ENCODE measurements at regions not wholly inside any gene's neighbourhood (a gene's known extent, or its start where the extent isn't known, plus 50 kb on each side); places are given as distances from the start of the nearest gene placed in this dataset.
"Not testable (repeated sequence)": the region's sequence is repeated elsewhere in the genome, so short reads cannot be mapped to it uniquely, and the experiment has no call there.

DNA sequence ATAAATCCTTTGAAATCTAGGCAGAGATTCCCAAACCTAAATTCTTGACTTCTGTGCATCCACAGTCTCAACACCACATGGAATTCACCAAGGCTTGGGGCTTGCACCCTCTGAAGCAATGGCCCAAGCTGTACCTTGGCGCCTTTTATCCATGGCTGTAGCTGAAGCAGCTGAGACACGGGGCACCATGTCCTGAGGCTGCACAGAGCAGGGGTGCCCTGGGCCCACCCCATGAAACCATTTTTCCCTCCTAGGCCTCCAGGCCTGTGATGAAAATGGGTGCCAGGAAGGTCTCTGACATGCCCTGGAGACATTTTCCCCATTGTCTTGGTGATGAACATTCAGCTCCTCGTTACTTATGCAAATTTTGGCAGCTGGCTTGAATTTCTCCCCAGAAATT, 158.6 kb upstream of the NUDT12 start:
- no peak for DNase-seq

GRCh38 chr5:103718108-103718507, 155.5 kb upstream of the NUDT12 start:
- no peak for DNase-seq

DNA sequence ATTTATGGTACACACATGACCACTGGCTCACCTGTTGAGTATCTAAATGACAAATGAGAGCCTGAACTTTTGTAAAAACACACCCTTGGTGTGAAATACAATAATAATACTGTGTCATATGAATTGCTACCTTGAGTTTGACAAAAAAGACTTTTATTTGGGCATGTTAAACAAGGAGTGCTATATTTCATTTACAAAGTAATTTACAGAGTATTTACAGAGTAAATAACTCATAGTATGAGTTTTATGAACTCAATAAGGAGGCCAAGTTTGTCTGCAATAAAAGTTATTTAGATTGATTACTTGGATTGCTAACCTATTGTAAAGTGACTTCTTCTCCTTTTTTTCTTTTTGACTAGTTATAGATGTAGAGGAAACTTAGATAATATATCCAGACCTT, 146.0 kb upstream of the NUDT12 start:
- no peak for DNase-seq

GRCh38 chr5:103706939-103707682, 144.5 kb upstream of the NUDT12 start:
- no peak for DNase-seq

- DNase-seq = no peak
These were observed 141.0 kb upstream of the NUDT12 start for GRCh38 chr5:103703617-103704016.

- no peak for DNase-seq
These were observed 130.9 kb upstream of the NUDT12 start for GRCh38 chr5:103693517-103693916.

GRCh38 chr5:103690676-103691075, 128.1 kb upstream of the NUDT12 start:
- no peak for DNase-seq

- DNase-seq = no peak
These were observed 117.3 kb upstream of the NUDT12 start for GRCh38 chr5:103679873-103680272.

DNA sequence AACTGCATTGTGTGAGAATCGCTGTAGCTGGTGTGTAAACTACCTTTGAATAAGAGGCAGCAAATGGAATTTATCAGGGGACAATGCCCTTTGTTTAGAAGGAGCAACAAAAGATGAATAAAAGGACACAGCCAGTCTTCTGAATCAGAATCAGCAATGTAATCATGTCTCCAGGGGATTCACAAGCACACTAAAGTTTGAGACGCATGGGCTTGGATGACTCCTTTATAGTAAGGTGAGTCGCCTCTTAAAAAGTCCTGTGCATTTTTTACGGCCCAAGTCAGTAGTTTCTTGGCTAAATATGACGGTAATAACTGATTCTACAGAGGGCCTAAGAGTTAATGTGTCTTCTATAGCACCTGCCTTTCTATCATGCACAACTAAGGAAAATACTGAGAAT, 113.6 kb upstream of the NUDT12 start:
- not testable (repeated sequence) for DNase-seq

- no peak for DNase-seq
These were observed 112.2 kb upstream of the NUDT12 start for GRCh38 chr5:103674739-103675138.

- DNase-seq = no peak
These were observed 111.7 kb upstream of the NUDT12 start for GRCh38 chr5:103674251-103674650.

GRCh38 chr5:103669615-103670014, 107.0 kb upstream of the NUDT12 start:
- DNase-seq = no peak

DNA sequence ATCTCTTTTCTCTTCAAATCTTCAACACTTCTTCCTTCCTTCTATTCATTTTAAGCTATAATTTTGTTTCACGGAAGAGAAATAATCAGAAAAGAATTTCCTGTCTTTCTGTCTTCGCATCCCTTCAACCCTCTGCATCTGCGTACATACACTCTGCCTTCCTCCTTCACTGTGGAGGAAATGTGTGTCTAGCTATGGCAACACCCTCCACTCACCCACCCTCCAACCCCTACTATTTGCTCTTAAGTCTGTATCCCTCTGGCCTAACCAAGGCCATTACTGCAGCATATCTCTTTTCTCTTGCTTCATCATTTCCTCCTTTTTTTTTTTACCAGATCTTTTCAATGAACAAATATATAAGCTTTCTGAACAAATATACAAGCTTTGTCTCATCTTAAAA, 105.7 kb upstream of the NUDT12 start:
- no peak for DNase-seq

DNA sequence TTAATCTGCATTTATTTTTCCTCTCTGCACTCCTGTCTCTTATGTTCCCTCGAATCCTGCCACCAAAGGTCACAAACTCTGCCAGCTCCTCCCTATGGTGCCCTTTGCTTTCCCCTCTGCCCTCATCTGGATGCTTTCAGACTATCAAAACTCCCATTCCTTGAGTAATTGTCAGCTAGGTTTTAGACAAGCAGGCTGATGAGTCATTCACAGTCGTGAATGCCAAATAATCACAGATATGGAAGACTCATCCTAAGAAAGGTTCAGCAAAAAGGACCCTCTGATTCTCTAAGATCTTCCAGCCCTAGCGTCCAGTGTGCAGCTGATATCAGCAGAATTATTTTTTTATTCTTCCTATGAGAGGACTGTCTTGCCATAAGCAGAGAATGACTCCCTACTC, 104.5 kb upstream of the NUDT12 start:
- DNase-seq = no peak

GRCh38 chr5:103657301-103657700, 94.7 kb upstream of the NUDT12 start:
- DNase-seq = no peak

GRCh38 chr5:103648086-103648485, 85.5 kb upstream of the NUDT12 start:
- DNase-seq = no peak

DNA sequence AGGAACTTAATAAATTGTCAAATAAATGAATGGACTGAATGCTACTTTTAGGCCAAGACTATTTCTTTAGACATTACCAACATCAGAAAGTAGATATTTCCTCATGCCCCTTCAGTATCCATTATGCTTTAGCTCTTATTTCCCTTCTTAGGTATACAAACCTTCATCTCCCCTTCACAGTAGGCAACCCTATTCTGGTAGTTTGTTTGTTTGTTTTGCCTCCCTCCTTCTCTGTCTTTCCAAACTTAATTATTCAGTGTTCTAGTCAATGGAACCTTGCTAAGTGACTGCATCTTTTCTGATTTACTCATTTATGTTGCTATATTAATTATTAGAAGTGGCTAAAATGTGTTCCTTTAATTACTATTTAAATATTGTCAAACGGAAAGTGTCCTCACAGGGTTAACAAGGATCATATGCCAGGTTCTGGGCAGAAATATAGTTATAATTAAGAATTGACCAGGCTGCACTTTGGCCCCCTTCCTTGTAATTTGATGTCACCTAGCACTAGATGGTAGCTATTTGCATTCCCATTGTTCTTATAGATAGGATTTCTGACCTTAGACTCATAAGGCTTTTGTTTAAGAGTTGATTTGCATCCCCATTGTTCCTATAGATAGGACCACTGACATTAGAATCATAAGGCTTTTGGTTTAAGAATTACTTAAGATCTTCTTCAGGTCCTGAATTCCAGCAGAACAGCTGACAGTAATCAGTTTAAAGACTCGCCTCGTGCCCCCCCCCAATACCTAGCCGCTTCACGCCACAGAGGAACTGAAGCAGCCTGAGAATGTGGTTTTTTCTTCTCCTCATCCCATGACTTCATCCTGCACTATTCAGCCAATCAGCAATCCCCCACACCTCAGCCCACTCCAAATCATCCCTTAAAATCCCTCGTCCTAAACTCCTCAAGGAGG, 84.4 kb upstream of the NUDT12 start:
- DNase-seq = no peak

DNA sequence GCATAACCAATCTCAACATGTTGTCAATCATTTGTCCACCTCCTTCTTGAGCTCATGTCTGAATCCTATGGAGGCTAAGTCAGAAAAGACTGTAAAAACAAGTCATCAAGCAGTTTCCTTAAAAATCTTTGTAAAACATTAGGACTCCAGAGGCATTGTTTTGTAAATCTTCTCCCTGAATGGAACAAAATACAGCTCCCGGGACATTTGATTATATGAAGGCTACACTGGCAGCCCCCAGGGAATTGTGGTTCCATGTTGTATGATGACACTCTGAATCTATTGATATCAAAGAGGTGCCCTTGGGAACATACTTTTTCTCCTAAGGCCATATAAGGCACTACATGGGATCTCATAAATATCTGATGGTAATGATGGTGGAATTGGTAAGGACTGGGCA, 83.2 kb upstream of the NUDT12 start:
- no peak for DNase-seq

- no peak for DNase-seq
These were observed 76.4 kb upstream of the NUDT12 start for GRCh38 chr5:103638979-103639378.

DNA sequence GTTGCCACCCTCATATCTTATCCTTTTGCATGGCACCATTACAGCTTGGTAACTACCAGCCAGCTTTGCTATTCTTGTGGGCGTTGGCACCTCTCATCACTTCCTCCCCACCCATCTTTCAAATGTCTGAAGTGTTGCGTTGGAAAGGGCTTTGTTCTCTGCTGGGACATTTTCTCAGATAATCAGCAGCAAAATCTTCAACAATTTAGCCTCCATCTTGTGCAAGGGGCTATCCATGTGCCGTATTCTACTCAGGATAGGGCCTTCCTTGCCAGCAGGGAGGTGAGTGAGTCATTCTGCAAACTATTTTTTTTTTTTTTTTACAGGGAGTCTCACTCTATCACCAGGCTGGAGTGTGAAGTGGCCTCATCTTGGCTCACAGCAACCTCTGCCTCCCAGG, 62.1 kb upstream of the NUDT12 start:
- no peak for DNase-seq

DNA sequence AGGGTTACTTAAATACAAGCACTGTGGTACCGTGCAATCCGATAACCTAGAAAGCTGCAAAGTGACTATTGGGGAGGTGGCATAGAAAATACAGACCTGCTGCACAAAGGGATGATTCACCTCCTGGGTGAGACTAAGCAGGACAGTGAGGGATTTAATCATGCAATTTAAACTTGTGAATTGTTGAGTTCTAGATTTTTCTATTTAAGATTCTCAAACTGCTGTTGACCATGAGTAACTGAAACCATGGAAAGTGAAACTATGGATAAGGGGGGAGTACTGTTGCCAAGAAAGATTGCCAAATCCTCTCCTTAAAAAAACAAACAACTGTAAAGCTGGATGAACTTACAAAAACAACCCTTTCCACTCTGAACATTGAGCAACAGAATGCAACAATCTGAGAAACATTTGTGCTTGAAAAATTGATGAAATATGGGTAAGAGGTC, 61.5 kb upstream of the NUDT12 start:
- no peak for DNase-seq

- DNase-seq = no peak
These were observed 60.8 kb upstream of the NUDT12 start for GRCh38 chr5:103623425-103623824.

GRCh38 chr5:103621548-103621930, 59.0 kb upstream of the NUDT12 start:
- no peak for DNase-seq

- no peak for DNase-seq
These were observed 58.4 kb upstream of the NUDT12 start for GRCh38 chr5:103620851-103621547.

Measured in activated CD4-positive, CD25-positive, alpha-beta regulatory T cell treated with anti-CD3 and anti-CD28 coated beads, Interleukin-2, amount 50 U/mL, for 72 hours (primary cell).